CD4-positive, CD25-positive, alpha-beta regulatory T cell (primary cell): ENCODE measurements at regions not wholly inside any gene's neighbourhood (a gene's known extent, or its start where the extent isn't known, plus 50 kb on each side); places are given as distances from the start of the nearest gene placed in this dataset.

Experiments
- ATAC-seq, 2 donors: fragments of 150-1000 bp; cut with Tn5 transposase; one replicate each; pipeline ENCODE4 v1.10.0; 2021; ENCODE audit warnings: low read depth in 2 of 2, moderate number of reproducible peaks in 2 of 2, moderate library complexity in 1 of 2
- DNase-seq, 3 donors: peaks; one replicate each; pipeline versions ENCODE4 v3.0.0 to v3.0.0-alpha.2; 2012 to 2022; ENCODE audit warnings: mixed read lengths in 1 of 3
- H3K27ac ChIP-seq: one replicate; pipeline ENCODE4 v1.7.0; 2013; ENCODE audit warnings: mild to moderate bottlenecking, low read length; ENCODE audit not compliant: insufficient read depth, poor library complexity, severe bottlenecking
- H3K27me3 ChIP-seq: one replicate; pipeline ENCODE4 v1.7.0; 2013; ENCODE audit warnings: low read length; ENCODE audit not compliant: control insufficient read depth, insufficient read depth
- H3K36me3 ChIP-seq: one replicate; pipeline ENCODE4 v1.7.0; 2013; ENCODE audit warnings: mild to moderate bottlenecking, low read length, moderate library complexity; ENCODE audit not compliant: control insufficient read depth, insufficient read depth
- H3K4me1 ChIP-seq: 2 replicates; pipeline ENCODE4 v1.7.0; 2013; ENCODE audit warnings: mild to moderate bottlenecking, low read length; ENCODE audit not compliant: insufficient read depth, control insufficient read depth, poor library complexity, severe bottlenecking
- H3K4me3 ChIP-seq: one replicate; pipeline ENCODE4 v1.7.0; 2013; ENCODE audit warnings: low read depth, mild to moderate bottlenecking, low read length, moderate library complexity
- H3K9me3 ChIP-seq, 2 experiments: 1 replicate in 1 of 2; 2 replicates in 1 of 2; pipeline ENCODE4 v1.7.0; 2013; ENCODE audit warnings: low read length in 2 of 2, mild to moderate bottlenecking in 1 of 2, moderate library complexity in 1 of 2; ENCODE audit not compliant: control insufficient read depth in 2 of 2
- H3K27ac Mint-ChIP-seq, 3 donors: one replicate each; pipeline ENCODE4 v1.8.0; 2020 to 2022; ENCODE audit warnings: mild to moderate bottlenecking in 3 of 3, mixed read lengths in 3 of 3, moderate library complexity in 2 of 3
- H3K27me3 Mint-ChIP-seq: one replicate; pipeline ENCODE4 v1.8.0; 2022; ENCODE audit warnings: mild to moderate bottlenecking, mixed read lengths
- H3K36me3 Mint-ChIP-seq: one replicate; pipeline ENCODE4 v1.8.0; 2020; ENCODE audit warnings: mixed read lengths
- H3K4me1 Mint-ChIP-seq, 4 donors: one replicate each; pipeline ENCODE4 v1.8.0; 2020 to 2022; ENCODE audit warnings: mixed read lengths in 4 of 4, mild to moderate bottlenecking in 1 of 4
- H3K4me3 Mint-ChIP-seq, 4 donors: one replicate each; pipeline ENCODE4 v1.8.0; 2020 to 2022; ENCODE audit warnings: mild to moderate bottlenecking in 4 of 4, mixed read lengths in 4 of 4, moderate library complexity in 3 of 4
- H3K9me3 Mint-ChIP-seq, 7 donors: one replicate each; pipeline ENCODE4 v1.8.0; 2020 to 2022; ENCODE audit warnings: mixed read lengths in 7 of 7, mild to moderate bottlenecking in 3 of 7, moderate library complexity in 2 of 7

- Histone ChIP-seq H3K36me3 (no peaks in the 10 kb centered on the region), H3K27ac (no peak overlapping the region), H3K4me3 (no peak overlapping the region), H3K9me3 (peaks cover 0 to 5% of the 10 kb centered on the region in 2 experiments), H3K27me3 (no peaks in the 10 kb centered on the region), H3K4me1 (no peaks in the 10 kb centered on the region)
- Mint-ChIP-seq H3K4me3 (no peak overlapping the region), H3K4me1 (peaks cover 0 to 4% (median 0%) of the 10 kb centered on the region in 4 donors), H3K27ac (no peak overlapping the region), H3K36me3 (no peaks in the 10 kb centered on the region), H3K27me3 (no peaks in the 10 kb centered on the region), H3K9me3 (peaks cover 0 to 51% (median 17%) of the 10 kb centered on the region in 7 donors)
- ATAC-seq, result no peak
- DNase-seq, result no peak
These were observed 552.8 kb upstream of the CCDC179 start for GRCh38 chr11:23413057-23413456.

GRCh38 chr11:23423104-23423503 lies 562.8 kb upstream of the CCDC179 start:
- Mint-ChIP-seq H3K4me3 (no peak overlapping the region), H3K36me3 (no peaks in the 10 kb centered on the region), H3K27me3 (no peaks in the 10 kb centered on the region), H3K9me3 (peaks cover 1 to 30% (median 6%) of the 10 kb centered on the region in 7 donors), H3K4me1 (no peaks in the 10 kb centered on the region), H3K27ac (no peak overlapping the region)
- Histone ChIP-seq H3K27me3 (no peaks in the 10 kb centered on the region), H3K9me3 (peaks cover 0 to 3% of the 10 kb centered on the region in 2 experiments), H3K4me3 (no peak overlapping the region), H3K27ac (no peak overlapping the region), H3K36me3 (no peaks in the 10 kb centered on the region), H3K4me1 (no peaks in the 10 kb centered on the region)
- DNase-seq, result no peak
- ATAC-seq, result no peak

GRCh38 chr11:23423656-23424055 lies 563.4 kb upstream of the CCDC179 start:
- H3K9me3 Mint-ChIP-seq, result peaks cover 1 to 32% (median 6%) of the 10 kb centered on the region in 7 donors
- no peaks in the 10 kb centered on the region for H3K27me3 Mint-ChIP-seq
- H3K4me1 Mint-ChIP-seq, result no peaks in the 10 kb centered on the region

GRCh38 chr11:23425381-23425780 lies 565.1 kb upstream of the CCDC179 start:
- no peaks in the 10 kb centered on the region for H3K36me3 ChIP-seq
- H3K4me1 Mint-ChIP-seq, result no peaks in the 10 kb centered on the region
- peaks cover 0 to 3% of the 10 kb centered on the region in 2 experiments for H3K9me3 ChIP-seq
- H3K36me3 Mint-ChIP-seq, result no peaks in the 10 kb centered on the region
- ATAC-seq (no peak), DNase-seq (no peak)
- H3K9me3 Mint-ChIP-seq, result peaks cover 4 to 46% (median 6%) of the 10 kb centered on the region in 7 donors
- H3K27ac Mint-ChIP-seq, result no peak overlapping the region
- no peaks in the 10 kb centered on the region for H3K27me3 ChIP-seq
- H3K4me1 ChIP-seq, result no peaks in the 10 kb centered on the region
- no peak overlapping the region for H3K4me3 Mint-ChIP-seq
- H3K4me3 ChIP-seq, result no peak overlapping the region
- H3K27me3 Mint-ChIP-seq, result no peaks in the 10 kb centered on the region
- H3K27ac ChIP-seq, result no peak overlapping the region

More at GRCh38 chr11:23423656-23424055, 563.4 kb upstream of the CCDC179 start:
- Histone ChIP-seq H3K9me3 (peaks cover 0 to 3% of the 10 kb centered on the region in 2 experiments), H3K4me3 (no peak overlapping the region), H3K27me3 (no peaks in the 10 kb centered on the region), H3K36me3 (no peaks in the 10 kb centered on the region), H3K27ac (no peak overlapping the region), H3K4me1 (no peaks in the 10 kb centered on the region)
- DNase-seq, result no peak
- ATAC-seq, result no peak
- no peak overlapping the region for H3K27ac Mint-ChIP-seq
- H3K4me3 Mint-ChIP-seq, result no peak overlapping the region
- H3K36me3 Mint-ChIP-seq, result no peaks in the 10 kb centered on the region

GRCh38 chr11:23429569-23429968 lies 569.3 kb upstream of the CCDC179 start:
- Histone ChIP-seq H3K9me3 (peaks cover 0 to 3% of the 10 kb centered on the region in 2 experiments), H3K36me3 (no peaks in the 10 kb centered on the region), H3K27me3 (no peaks in the 10 kb centered on the region), H3K4me3 (no peak overlapping the region), H3K27ac (no peak overlapping the region), H3K4me1 (no peaks in the 10 kb centered on the region)
- H3K27me3 Mint-ChIP-seq, result no peaks in the 10 kb centered on the region
- no peaks in the 10 kb centered on the region for H3K36me3 Mint-ChIP-seq
- H3K9me3 Mint-ChIP-seq, result peaks cover 0 to 39% (median 4%) of the 10 kb centered on the region in 7 donors
- DNase-seq (no peak), ATAC-seq (no peak)
- H3K4me3 Mint-ChIP-seq, result no peak overlapping the region
- peak overlapping the region in 1 of 3 donors; percentile 49 for H3K27ac Mint-ChIP-seq
- no peaks in the 10 kb centered on the region for H3K4me1 Mint-ChIP-seq

- H3K27ac ChIP-seq, result no peak overlapping the region
- no peaks in the 10 kb centered on the region for H3K27me3 ChIP-seq
- H3K4me3 ChIP-seq, result no peak overlapping the region
- Mint-ChIP-seq H3K9me3 (peaks cover 3 to 13% (median 8%) of the 10 kb centered on the region in 7 donors), H3K27ac (no peak overlapping the region), H3K36me3 (no peaks in the 10 kb centered on the region), H3K4me1 (no peaks in the 10 kb centered on the region), H3K4me3 (no peak overlapping the region), H3K27me3 (no peaks in the 10 kb centered on the region)
- H3K9me3 ChIP-seq, result no peaks in the 10 kb centered on the region
- no peak for ATAC-seq
- no peaks in the 10 kb centered on the region for H3K36me3 ChIP-seq
- no peaks in the 10 kb centered on the region for H3K4me1 ChIP-seq
- no peak for DNase-seq
These were observed 593.2 kb upstream of the CCDC179 start for GRCh38 chr11:23453522-23453921.

GRCh38 chr11:23455321-23455891 lies 595.1 kb upstream of the CCDC179 start:
- ATAC-seq, result no peak
- H3K9me3 Mint-ChIP-seq, result peaks cover 4 to 16% (median 10%) of the 10 kb centered on the region in 7 donors

GRCh38 chr11:23457641-23458040 lies 597.4 kb upstream of the CCDC179 start:
- Mint-ChIP-seq H3K4me1 (no peaks in the 10 kb centered on the region), H3K27me3 (no peaks in the 10 kb centered on the region), H3K27ac (no peak overlapping the region), H3K9me3 (peaks cover 5 to 19% (median 11%) of the 10 kb centered on the region in 7 donors), H3K36me3 (no peaks in the 10 kb centered on the region), H3K4me3 (no peak overlapping the region)
- no peaks in the 10 kb centered on the region for H3K9me3 ChIP-seq
- DNase-seq (no peak), ATAC-seq (no peak)
- H3K4me1 ChIP-seq, result no peaks in the 10 kb centered on the region
- H3K27me3 ChIP-seq, result no peaks in the 10 kb centered on the region
- no peak overlapping the region for H3K27ac ChIP-seq
- H3K4me3 ChIP-seq, result no peak overlapping the region
- H3K36me3 ChIP-seq, result no peaks in the 10 kb centered on the region

More at GRCh38 chr11:23455321-23455891, 595.1 kb upstream of the CCDC179 start:
- no peaks in the 10 kb centered on the region for H3K9me3 ChIP-seq
- Mint-ChIP-seq H3K4me1 (no peaks in the 10 kb centered on the region), H3K27ac (no peak overlapping the region), H3K4me3 (no peak overlapping the region), H3K36me3 (no peaks in the 10 kb centered on the region), H3K27me3 (no peaks in the 10 kb centered on the region)
- H3K36me3 ChIP-seq, result no peaks in the 10 kb centered on the region
- no peaks in the 10 kb centered on the region for H3K4me1 ChIP-seq
- H3K27me3 ChIP-seq, result no peaks in the 10 kb centered on the region
- H3K4me3 ChIP-seq, result no peak overlapping the region
- DNase-seq, result no peak
- no peak overlapping the region for H3K27ac ChIP-seq
